Peyer's patch (tissue), 4 donors: ENCODE measurements at regions not wholly inside any gene's neighbourhood (a gene's known extent, or its start where the extent isn't known, plus 50 kb on each side); places are given as distances from the start of the nearest gene placed in this dataset.

Experiments
- POLR2A ChIP-seq, 2 donors: fragments of 450-650 bp; IDR thresholded peaks; one replicate each; pipeline ENCODE4 v1.5.1; 2017; ENCODE audit warnings: antibody characterized with exemption in 2 of 2, mild to moderate bottlenecking in 2 of 2, moderate library complexity in 2 of 2
- TF ChIP-seq, protein P1 (sequence below), 6 experiments: fragments of 450-650 bp in 4 of 6; fragments of 200-600 bp in 2 of 6; sonication (generic) in 1 of 6; IDR thresholded peaks; one replicate each; pipeline ENCODE4 v1.5.1; 2017 to 2019; ENCODE audit warnings: antibody characterized with exemption in 6 of 6, mild to moderate bottlenecking in 3 of 6, moderate library complexity in 1 of 6

DNA sequence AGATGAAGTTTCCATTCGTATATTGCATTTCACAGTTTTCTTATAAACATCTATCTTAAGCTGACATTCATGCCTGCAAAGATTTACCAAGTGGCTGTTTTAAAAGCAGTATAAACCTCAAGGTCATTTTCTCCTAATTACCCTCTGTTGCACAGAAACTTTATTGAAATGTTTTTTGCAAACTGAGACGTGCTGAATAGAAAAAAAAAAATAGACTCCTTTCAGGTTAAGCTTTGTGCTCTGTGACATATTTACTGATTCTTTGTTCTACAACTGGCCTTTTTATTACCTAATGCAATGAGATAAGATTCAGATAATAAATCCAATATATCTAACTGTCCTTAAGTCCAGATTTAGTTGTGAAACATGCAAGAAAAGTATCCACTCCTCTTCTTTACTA is 938.7 kb downstream of the DSC3 start:
- TF ChIP-seq, protein P1, sequence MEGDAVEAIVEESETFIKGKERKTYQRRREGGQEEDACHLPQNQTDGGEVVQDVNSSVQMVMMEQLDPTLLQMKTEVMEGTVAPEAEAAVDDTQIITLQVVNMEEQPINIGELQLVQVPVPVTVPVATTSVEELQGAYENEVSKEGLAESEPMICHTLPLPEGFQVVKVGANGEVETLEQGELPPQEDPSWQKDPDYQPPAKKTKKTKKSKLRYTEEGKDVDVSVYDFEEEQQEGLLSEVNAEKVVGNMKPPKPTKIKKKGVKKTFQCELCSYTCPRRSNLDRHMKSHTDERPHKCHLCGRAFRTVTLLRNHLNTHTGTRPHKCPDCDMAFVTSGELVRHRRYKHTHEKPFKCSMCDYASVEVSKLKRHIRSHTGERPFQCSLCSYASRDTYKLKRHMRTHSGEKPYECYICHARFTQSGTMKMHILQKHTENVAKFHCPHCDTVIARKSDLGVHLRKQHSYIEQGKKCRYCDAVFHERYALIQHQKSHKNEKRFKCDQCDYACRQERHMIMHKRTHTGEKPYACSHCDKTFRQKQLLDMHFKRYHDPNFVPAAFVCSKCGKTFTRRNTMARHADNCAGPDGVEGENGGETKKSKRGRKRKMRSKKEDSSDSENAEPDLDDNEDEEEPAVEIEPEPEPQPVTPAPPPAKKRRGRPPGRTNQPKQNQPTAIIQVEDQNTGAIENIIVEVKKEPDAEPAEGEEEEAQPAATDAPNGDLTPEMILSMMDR (IDR thresholded peaks at IDR 0.05) = no peak
- TF ChIP-seq POLR2A (IDR thresholded peaks at IDR 0.05) = no peak
